ENCODE measurements at regions not wholly inside any gene's neighbourhood (a gene's known extent, or its start where the extent isn't known, plus 50 kb on each side); places are given as distances from the start of the nearest gene placed in this dataset.

DNA sequence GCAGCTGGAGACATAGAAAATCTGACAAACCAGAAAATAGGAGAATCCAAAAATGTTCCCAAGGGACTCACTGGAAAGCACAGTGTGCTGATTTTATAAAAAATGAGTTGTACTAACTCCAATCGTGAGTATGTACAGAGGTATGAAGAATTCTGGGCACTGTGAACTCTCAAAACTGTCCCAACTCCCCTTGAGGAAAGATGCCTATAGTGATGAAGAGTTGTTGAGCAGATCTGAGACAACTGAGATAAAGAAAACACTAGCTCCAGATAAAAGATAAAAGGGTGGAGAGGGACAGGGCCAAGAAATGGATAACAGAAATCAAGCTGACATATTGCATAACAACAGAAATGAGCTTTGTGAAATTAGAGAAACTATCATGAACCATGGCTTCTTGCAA lies 481.4 kb downstream of the MAFB start:
- Histone ChIP-seq H3K9me3 (ENCODE audit: control insufficient read depth in 2 of 2, low read length in 2 of 2) (no peaks in the 10 kb centered on the region), H3K4me1 (ENCODE audit: control insufficient read depth, insufficient read depth, low read length) (no peaks in the 10 kb centered on the region), H3K27ac (ENCODE audit: low read length) (no peak overlapping the region), H3K27me3 (ENCODE audit: control insufficient read depth in 1 of 2, insufficient read depth in 2 of 2, low read length in 2 of 2) (no peaks in the 10 kb centered on the region), H3K36me3 (ENCODE audit: control insufficient read depth in 2 of 2, insufficient read depth in 2 of 2, low read length in 2 of 2) (no peaks in the 10 kb centered on the region), H3K4me3 (ENCODE audit: low read length in 2 of 2) (no peak overlapping the region), H3K9ac (ENCODE audit: low read length in 2 of 2) (no peak overlapping the region)

DNA sequence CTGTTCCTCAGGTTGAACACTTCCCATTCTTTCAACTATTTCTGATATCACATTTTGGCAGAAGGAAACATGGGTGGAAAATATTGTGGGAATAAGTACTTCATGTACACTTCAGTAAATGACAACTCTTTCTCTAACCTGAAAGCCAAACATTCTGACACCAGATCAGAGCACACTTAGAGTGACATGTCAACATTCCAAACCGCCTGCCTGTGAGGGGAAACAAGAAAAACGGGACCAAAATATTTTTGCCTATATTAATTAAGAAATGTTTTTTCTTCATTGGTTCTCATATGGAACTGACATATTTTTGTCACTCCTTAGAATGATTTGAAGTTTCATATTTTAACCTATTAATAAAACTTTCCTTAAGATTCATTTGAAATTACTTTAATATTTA lies 483.1 kb downstream of the MAFB start:
- no peak overlapping the region for H3K9ac ChIP-seq (ENCODE audit: low read length in 2 of 2)

DNA sequence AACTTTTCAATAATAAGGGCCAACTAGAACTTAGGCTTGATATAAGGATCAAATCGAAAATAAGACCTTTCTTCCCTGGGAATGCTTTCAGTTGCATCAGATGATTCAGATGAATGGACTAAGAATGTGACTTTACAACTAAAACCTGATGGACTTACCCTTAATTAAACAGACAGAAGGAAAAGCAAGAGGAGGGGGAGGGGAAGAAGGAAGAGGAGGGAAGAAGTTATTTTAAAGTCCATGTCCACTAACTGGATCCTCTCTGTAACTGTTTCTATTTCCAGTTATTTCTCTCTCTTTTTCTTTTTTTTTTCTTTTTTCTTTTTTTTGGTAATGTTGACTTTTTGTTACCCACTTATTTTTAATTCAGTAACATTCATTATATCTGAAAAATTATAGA lies 486.0 kb downstream of the MAFB start:
- H3K36me3 ChIP-seq (ENCODE audit: control insufficient read depth in 2 of 2, insufficient read depth in 2 of 2, low read length in 2 of 2), result no peaks in the 10 kb centered on the region

More for the DNA sequence above, 483.1 kb downstream of the MAFB start:
- no peaks in the 10 kb centered on the region for H3K9me3 ChIP-seq (ENCODE audit: control insufficient read depth in 2 of 2, low read length in 2 of 2)
- no peak overlapping the region for H3K4me3 ChIP-seq (ENCODE audit: low read length in 2 of 2)
- H3K27me3 ChIP-seq (ENCODE audit: control insufficient read depth in 1 of 2, insufficient read depth in 2 of 2, low read length in 2 of 2), result no peaks in the 10 kb centered on the region
- H3K27ac ChIP-seq (ENCODE audit: low read length), result no peak overlapping the region
- no peaks in the 10 kb centered on the region for H3K36me3 ChIP-seq (ENCODE audit: control insufficient read depth in 2 of 2, insufficient read depth in 2 of 2, low read length in 2 of 2)
- H3K4me1 ChIP-seq (ENCODE audit: control insufficient read depth, insufficient read depth, low read length), result no peaks in the 10 kb centered on the region

DNA sequence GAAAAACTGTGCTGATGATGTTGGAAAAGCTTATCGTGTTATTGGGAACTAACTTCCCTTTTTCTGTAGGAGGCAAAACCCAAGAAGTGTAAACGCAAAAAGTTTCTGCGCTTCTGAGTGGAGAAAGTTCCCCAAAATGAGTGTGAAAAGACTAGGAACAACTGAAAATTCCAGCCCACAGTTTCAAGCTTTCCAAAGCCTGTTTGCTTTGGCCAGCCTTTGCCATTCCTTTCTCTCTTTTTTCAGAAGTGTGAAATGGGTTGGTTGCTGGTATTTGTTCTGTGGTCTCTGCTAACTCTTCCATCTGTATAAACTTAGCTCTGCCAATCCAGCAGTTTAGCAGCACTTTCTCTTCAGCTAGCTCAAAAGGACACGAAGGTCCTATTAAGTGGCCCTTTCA lies 491.3 kb downstream of the MAFB start:
- Histone ChIP-seq H3K4me1 (ENCODE audit: control insufficient read depth, insufficient read depth, low read length) (no peaks in the 10 kb centered on the region), H3K27me3 (ENCODE audit: control insufficient read depth in 1 of 2, insufficient read depth in 2 of 2, low read length in 2 of 2) (no peaks in the 10 kb centered on the region), H3K9ac (ENCODE audit: low read length in 2 of 2) (no peak overlapping the region), H3K27ac (ENCODE audit: low read length) (no peak overlapping the region), H3K4me3 (ENCODE audit: low read length in 2 of 2) (no peak overlapping the region), H3K36me3 (ENCODE audit: control insufficient read depth in 2 of 2, insufficient read depth in 2 of 2, low read length in 2 of 2) (no peaks in the 10 kb centered on the region), H3K9me3 (ENCODE audit: control insufficient read depth in 2 of 2, low read length in 2 of 2) (no peaks in the 10 kb centered on the region)

More for the DNA sequence above, 486.0 kb downstream of the MAFB start:
- Histone ChIP-seq H3K4me3 (ENCODE audit: low read length in 2 of 2) (no peak overlapping the region), H3K9ac (ENCODE audit: low read length in 2 of 2) (no peak overlapping the region), H3K9me3 (ENCODE audit: control insufficient read depth in 2 of 2, low read length in 2 of 2) (no peaks in the 10 kb centered on the region), H3K27ac (ENCODE audit: low read length) (no peak overlapping the region), H3K4me1 (ENCODE audit: control insufficient read depth, insufficient read depth, low read length) (no peaks in the 10 kb centered on the region), H3K27me3 (ENCODE audit: control insufficient read depth in 1 of 2, insufficient read depth in 2 of 2, low read length in 2 of 2) (no peaks in the 10 kb centered on the region)

DNA sequence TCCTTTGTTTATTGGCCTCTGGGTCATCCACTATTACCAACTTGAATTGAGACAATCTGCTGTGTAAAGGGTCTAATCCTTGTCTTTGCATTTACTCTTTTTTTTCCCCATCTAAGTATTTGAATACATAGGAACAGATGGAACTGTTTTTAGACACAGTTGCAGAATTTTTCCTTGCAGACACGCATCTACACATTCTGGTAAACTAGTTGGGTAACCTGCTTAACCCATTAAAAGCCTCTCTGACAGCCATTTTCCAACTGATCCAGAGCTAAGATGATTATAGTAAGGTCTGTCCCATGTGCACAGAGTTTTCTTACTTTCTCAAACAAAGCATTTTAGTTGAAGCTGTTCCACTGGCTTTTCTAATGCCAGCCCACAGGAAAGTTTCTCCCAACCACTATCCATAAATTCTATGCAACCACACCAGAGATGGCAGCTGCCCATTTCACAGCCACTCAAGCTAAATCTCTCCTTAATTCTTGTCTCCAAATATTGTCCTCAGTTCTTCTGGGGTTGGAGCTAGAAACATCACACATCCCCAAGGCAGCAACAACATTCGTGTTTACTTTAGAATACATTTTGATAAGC lies 492.1 kb downstream of the MAFB start:
- H3K9me3 ChIP-seq (ENCODE audit: control insufficient read depth in 2 of 2, low read length in 2 of 2), result no peaks in the 10 kb centered on the region
- no peak overlapping the region for H3K4me3 ChIP-seq (ENCODE audit: low read length in 2 of 2)
- no peaks in the 10 kb centered on the region for H3K36me3 ChIP-seq (ENCODE audit: control insufficient read depth in 2 of 2, insufficient read depth in 2 of 2, low read length in 2 of 2)
- H3K27ac ChIP-seq (ENCODE audit: low read length), result no peak overlapping the region
- H3K4me1 ChIP-seq (ENCODE audit: control insufficient read depth, insufficient read depth, low read length), result no peaks in the 10 kb centered on the region
- no peaks in the 10 kb centered on the region for H3K27me3 ChIP-seq (ENCODE audit: control insufficient read depth in 1 of 2, insufficient read depth in 2 of 2, low read length in 2 of 2)
- H3K9ac ChIP-seq (ENCODE audit: low read length in 2 of 2), result no peak overlapping the region

DNA sequence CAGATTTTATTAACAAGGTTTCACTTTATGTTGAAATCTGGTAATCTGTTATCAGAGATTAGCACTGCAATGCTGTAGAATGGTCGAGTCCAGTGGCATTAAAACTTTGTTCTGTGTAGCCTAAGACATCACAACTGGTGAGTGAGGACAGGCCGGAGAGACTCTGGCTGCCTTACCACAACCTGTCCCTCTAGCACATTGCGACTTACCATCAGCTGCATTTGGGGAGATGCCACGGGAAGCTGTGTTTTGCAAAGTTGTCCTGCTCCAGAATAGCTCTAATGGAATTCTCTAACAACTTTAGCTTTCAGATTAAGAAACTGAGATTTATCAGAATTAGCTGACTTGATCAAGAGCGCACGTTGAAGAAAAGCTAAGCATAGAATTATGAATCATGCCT lies 493.3 kb downstream of the MAFB start:
- H3K27ac ChIP-seq (ENCODE audit: low read length), result no peak overlapping the region
- no peak overlapping the region for H3K9ac ChIP-seq (ENCODE audit: low read length in 2 of 2)
- H3K4me1 ChIP-seq (ENCODE audit: control insufficient read depth, insufficient read depth, low read length), result no peaks in the 10 kb centered on the region
- no peak overlapping the region for H3K4me3 ChIP-seq (ENCODE audit: low read length in 2 of 2)
- H3K9me3 ChIP-seq (ENCODE audit: control insufficient read depth in 2 of 2, low read length in 2 of 2), result no peaks in the 10 kb centered on the region
- H3K27me3 ChIP-seq (ENCODE audit: control insufficient read depth in 1 of 2, insufficient read depth in 2 of 2, low read length in 2 of 2), result no peaks in the 10 kb centered on the region
- H3K36me3 ChIP-seq (ENCODE audit: control insufficient read depth in 2 of 2, insufficient read depth in 2 of 2, low read length in 2 of 2), result no peaks in the 10 kb centered on the region

DNA sequence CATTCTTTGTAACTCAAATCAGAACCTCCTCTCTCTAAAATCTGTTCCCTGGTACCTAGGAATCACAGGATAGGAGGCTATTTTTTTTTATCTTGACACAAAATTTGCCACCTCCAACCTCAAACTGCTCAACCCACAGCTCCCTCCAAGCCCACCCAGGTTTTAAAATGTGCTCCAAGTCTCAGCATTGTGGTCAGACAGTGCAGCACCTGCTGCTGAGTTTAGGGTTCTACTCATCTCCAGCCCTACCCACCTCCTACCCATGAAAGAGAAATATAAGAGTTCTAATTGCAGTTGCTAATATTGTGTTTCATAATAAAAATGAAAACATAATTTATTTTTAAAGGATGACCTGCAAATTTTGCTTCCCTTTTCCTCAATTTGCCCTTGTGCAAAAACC lies 496.5 kb downstream of the MAFB start:
- H3K4me1 ChIP-seq (ENCODE audit: control insufficient read depth, insufficient read depth, low read length), result no peaks in the 10 kb centered on the region
- H3K9me3 ChIP-seq (ENCODE audit: control insufficient read depth in 2 of 2, low read length in 2 of 2), result no peaks in the 10 kb centered on the region
- H3K27me3 ChIP-seq (ENCODE audit: control insufficient read depth in 1 of 2, insufficient read depth in 2 of 2, low read length in 2 of 2), result no peaks in the 10 kb centered on the region
- H3K9ac ChIP-seq (ENCODE audit: low read length in 2 of 2), result no peak overlapping the region
- H3K4me3 ChIP-seq (ENCODE audit: low read length in 2 of 2), result no peak overlapping the region
- H3K27ac ChIP-seq (ENCODE audit: low read length), result no peak overlapping the region
- H3K36me3 ChIP-seq (ENCODE audit: control insufficient read depth in 2 of 2, insufficient read depth in 2 of 2, low read length in 2 of 2), result no peaks in the 10 kb centered on the region

DNA sequence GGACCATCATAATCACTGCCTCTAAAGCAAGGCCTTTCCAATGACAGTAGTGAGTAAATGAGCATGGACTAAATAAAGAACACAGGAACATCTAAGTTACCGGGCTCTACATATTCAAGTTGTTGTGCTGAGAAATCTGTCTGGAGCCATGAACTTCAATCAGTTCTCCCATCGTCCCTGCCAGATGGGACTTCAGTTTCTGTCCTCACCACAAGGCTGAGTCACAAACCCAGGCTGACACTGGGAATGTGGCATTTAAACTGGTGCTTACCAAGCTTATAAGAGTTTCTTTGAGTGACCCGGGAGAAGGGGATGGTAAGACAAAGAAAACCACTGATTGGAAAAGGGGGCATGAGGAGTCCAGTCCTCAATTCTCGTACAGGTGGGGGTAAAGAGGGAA lies 497.0 kb downstream of the MAFB start:
- no peaks in the 10 kb centered on the region for H3K4me1 ChIP-seq (ENCODE audit: control insufficient read depth, insufficient read depth, low read length)
- no peaks in the 10 kb centered on the region for H3K9me3 ChIP-seq (ENCODE audit: control insufficient read depth in 2 of 2, low read length in 2 of 2)
- H3K4me3 ChIP-seq (ENCODE audit: low read length in 2 of 2), result no peak overlapping the region
- H3K9ac ChIP-seq (ENCODE audit: low read length in 2 of 2), result no peak overlapping the region
- H3K27me3 ChIP-seq (ENCODE audit: control insufficient read depth in 1 of 2, insufficient read depth in 2 of 2, low read length in 2 of 2), result no peaks in the 10 kb centered on the region
- H3K36me3 ChIP-seq (ENCODE audit: control insufficient read depth in 2 of 2, insufficient read depth in 2 of 2, low read length in 2 of 2), result no peaks in the 10 kb centered on the region
- H3K27ac ChIP-seq (ENCODE audit: low read length), result no peak overlapping the region

DNA sequence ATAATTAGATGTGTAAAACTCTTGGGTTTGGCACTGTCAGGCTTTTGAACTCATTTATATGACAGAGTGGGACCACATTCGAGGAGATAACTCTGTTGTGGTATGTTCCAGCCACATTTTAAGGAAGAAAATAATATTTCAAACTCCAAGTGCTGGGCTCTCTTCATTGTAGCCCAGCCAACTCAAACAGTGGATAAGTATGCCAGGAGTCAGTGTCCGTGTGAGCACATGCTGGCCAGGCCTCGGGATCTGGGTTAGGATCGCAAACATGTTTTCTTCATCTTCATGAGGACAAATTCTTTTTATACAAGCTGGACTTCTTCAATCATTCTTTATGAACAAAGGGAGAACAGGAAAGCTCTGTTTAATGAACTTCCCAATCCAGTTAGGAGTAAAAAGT lies 497.5 kb downstream of the MAFB start:
- no peaks in the 10 kb centered on the region for H3K4me1 ChIP-seq (ENCODE audit: control insufficient read depth, insufficient read depth, low read length)
- H3K36me3 ChIP-seq (ENCODE audit: control insufficient read depth in 2 of 2, insufficient read depth in 2 of 2, low read length in 2 of 2), result no peaks in the 10 kb centered on the region
- H3K4me3 ChIP-seq (ENCODE audit: low read length in 2 of 2), result no peak overlapping the region
- H3K9me3 ChIP-seq (ENCODE audit: control insufficient read depth in 2 of 2, low read length in 2 of 2), result no peaks in the 10 kb centered on the region
- no peak overlapping the region for H3K9ac ChIP-seq (ENCODE audit: low read length in 2 of 2)
- H3K27me3 ChIP-seq (ENCODE audit: control insufficient read depth in 1 of 2, insufficient read depth in 2 of 2, low read length in 2 of 2), result no peaks in the 10 kb centered on the region
- no peak overlapping the region for H3K27ac ChIP-seq (ENCODE audit: low read length)

DNA sequence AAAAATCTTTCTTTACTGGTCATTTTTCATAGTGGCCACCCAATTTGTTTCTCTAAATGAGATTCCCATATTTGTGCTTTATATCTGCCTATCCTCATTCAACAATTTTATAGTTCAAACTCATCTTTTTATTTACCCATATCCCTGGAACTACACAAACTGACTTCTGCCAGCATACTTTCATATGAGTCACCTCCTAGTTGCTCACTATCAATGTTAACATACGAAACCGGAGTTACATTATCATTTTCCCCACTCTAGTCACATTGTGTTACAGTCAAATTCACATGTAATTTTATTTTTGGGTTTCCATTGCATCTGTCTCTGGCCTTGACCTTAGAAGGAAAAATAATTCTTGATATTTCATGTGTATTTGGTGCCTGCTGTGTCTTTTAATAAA lies 499.4 kb downstream of the MAFB start:
- no peaks in the 10 kb centered on the region for H3K36me3 ChIP-seq (ENCODE audit: control insufficient read depth in 2 of 2, insufficient read depth in 2 of 2, low read length in 2 of 2)
- no peak overlapping the region for H3K4me3 ChIP-seq (ENCODE audit: low read length in 2 of 2)
- no peaks in the 10 kb centered on the region for H3K9me3 ChIP-seq (ENCODE audit: control insufficient read depth in 2 of 2, low read length in 2 of 2)
- H3K4me1 ChIP-seq (ENCODE audit: control insufficient read depth, insufficient read depth, low read length), result no peaks in the 10 kb centered on the region
- no peak overlapping the region for H3K27ac ChIP-seq (ENCODE audit: low read length)
- no peak overlapping the region for H3K9ac ChIP-seq (ENCODE audit: low read length in 2 of 2)
- no peaks in the 10 kb centered on the region for H3K27me3 ChIP-seq (ENCODE audit: control insufficient read depth in 1 of 2, insufficient read depth in 2 of 2, low read length in 2 of 2)

DNA sequence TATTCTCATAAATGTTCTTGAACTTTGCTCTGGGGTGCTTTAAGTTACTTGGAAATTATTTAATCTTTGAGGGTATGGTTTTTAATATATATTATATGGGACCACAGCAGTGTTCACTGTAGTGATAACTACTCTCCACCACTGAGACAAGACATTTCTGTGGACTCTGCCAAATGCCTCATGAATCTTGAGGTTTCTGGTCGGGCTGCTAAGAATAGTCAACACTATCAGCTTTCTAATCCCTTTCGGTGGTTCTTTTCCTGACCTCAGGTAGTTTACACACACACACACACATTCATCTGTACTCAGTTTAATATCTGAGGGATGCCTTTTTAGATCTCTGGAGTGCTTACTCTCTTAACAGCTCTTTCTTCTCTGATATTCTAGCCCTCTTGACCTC lies 500.7 kb downstream of the MAFB start:
- no peaks in the 10 kb centered on the region for H3K27me3 ChIP-seq (ENCODE audit: control insufficient read depth in 1 of 2, insufficient read depth in 2 of 2, low read length in 2 of 2)
- H3K4me1 ChIP-seq (ENCODE audit: control insufficient read depth, insufficient read depth, low read length), result no peaks in the 10 kb centered on the region
- no peak overlapping the region for H3K9ac ChIP-seq (ENCODE audit: low read length in 2 of 2)
- no peak overlapping the region for H3K27ac ChIP-seq (ENCODE audit: low read length)
- no peak overlapping the region for H3K4me3 ChIP-seq (ENCODE audit: low read length in 2 of 2)
- no peaks in the 10 kb centered on the region for H3K9me3 ChIP-seq (ENCODE audit: control insufficient read depth in 2 of 2, low read length in 2 of 2)
- no peaks in the 10 kb centered on the region for H3K36me3 ChIP-seq (ENCODE audit: control insufficient read depth in 2 of 2, insufficient read depth in 2 of 2, low read length in 2 of 2)
